Lower lobe of right lung (tissue), 2 donors: ENCODE measurements at regions not wholly inside any gene's neighbourhood (a gene's known extent, or its start where the extent isn't known, plus 50 kb on each side); places are given as distances from the start of the nearest gene placed in this dataset.
A peak's percentile ranks its signal among the peaks of the same experiment; 100 is the strongest.

Experiments used
- ATAC-seq, 2 donors: fragments of 200-7000 bp; cut with Tn5 transposase; one replicate each; pipeline ENCODE4 v1.9.1; 2020 to 2022; ENCODE audit warnings: mild to moderate bottlenecking in 2 of 2, moderate library complexity in 2 of 2
- DNase-seq: peaks from one replicate; pipeline ENCODE4 v3.0.0-alpha.2; 2020
- H3K27ac ChIP-seq: fragments of 200-600 bp; one replicate; pipeline ENCODE4 v1.8.0; 2022
- H3K27me3 ChIP-seq: fragments of 200-600 bp; one replicate; pipeline ENCODE4 v1.8.0; 2022; ENCODE audit warnings: low read depth
- H3K36me3 ChIP-seq: fragments of 200-600 bp; one replicate; pipeline ENCODE4 v1.8.0; 2022; ENCODE audit warnings: mild to moderate bottlenecking
- H3K4me1 ChIP-seq: fragments of 200-600 bp; one replicate; pipeline ENCODE4 v1.8.0; 2022
- H3K4me3 ChIP-seq: fragments of 200-600 bp; one replicate; pipeline ENCODE4 v1.8.0; 2022; ENCODE audit warnings: mild to moderate bottlenecking
- H3K9me3 ChIP-seq: fragments of 200-600 bp; one replicate; pipeline ENCODE4 v1.8.0; 2022
- CTCF ChIP-seq: fragments of 200-600 bp; IDR thresholded peaks from one replicate; pipeline ENCODE4 v1.8.0; 2022; ENCODE audit warnings: antibody characterized with exemption, mild to moderate bottlenecking
- intact Hi-C: fragments of 100-400 bp; cut with DNase I; formaldehyde crosslinking; loops from one replicate; pipeline ENCODE4 v1.11.0; 2022
- donor health status: DM: no; HTN: yes; CAD: no; lungs with severe emphysema.

GRCh38 chr18:21996351-21996826 is 173.0 kb upstream of the GATA6 start:
- DNase-seq (no peak), ATAC-seq (peak; percentile 53 to 55)
- H3K4me1 ChIP-seq: no peaks in the 10 kb centered on the region
- intact Hi-C loops: loop anchor here (10.0 kb wide), 1 partner anchor 168 kb away; the partner anchor contains the start of gene GATA6
- H3K4me3 ChIP-seq: no peak overlapping the region
- no peak for TF ChIP-seq CTCF
- H3K27me3 ChIP-seq: no peaks in the 10 kb centered on the region
- no peak overlapping the region for H3K27ac ChIP-seq
- no peaks in the 10 kb centered on the region for H3K9me3 ChIP-seq
- H3K36me3 ChIP-seq: no peaks in the 10 kb centered on the region

GRCh38 chr18:21997207-21998143 is 171.9 kb upstream of the GATA6 start:
- Histone ChIP-seq H3K27ac (no peak overlapping the region), H3K27me3 (no peaks in the 10 kb centered on the region), H3K4me3 (no peak overlapping the region), H3K9me3 (no peaks in the 10 kb centered on the region), H3K4me1 (no peaks in the 10 kb centered on the region), H3K36me3 (no peaks in the 10 kb centered on the region)
- intact Hi-C loops: loop anchor here (10.0 kb wide), 1 partner anchor 167 kb away; the partner anchor contains the start of gene GATA6
- DNase-seq (no peak), ATAC-seq (peak; percentile 86 to 90)
- peak; percentile 79 for TF ChIP-seq CTCF

- DNase-seq (no peak), ATAC-seq (peak in 1 of 2 donors; percentile 38)
- no peaks in the 10 kb centered on the region for H3K4me1 ChIP-seq
- no peak for TF ChIP-seq CTCF
- no peaks in the 10 kb centered on the region for H3K27me3 ChIP-seq
- intact Hi-C loops: loop anchor here (10.0 kb wide), 1 partner anchor 166 kb away; the partner anchor contains the start of gene GATA6
- no peak overlapping the region for H3K4me3 ChIP-seq
- no peak overlapping the region for H3K27ac ChIP-seq
- H3K9me3 ChIP-seq: no peaks in the 10 kb centered on the region
- H3K36me3 ChIP-seq: no peaks in the 10 kb centered on the region
These were observed 170.9 kb upstream of the GATA6 start for GRCh38 chr18:21998486-21998885.

GRCh38 chr18:22001912-22002487 is 167.4 kb upstream of the GATA6 start:
- Histone ChIP-seq H3K27me3 (no peaks in the 10 kb centered on the region), H3K27ac (no peak overlapping the region), H3K36me3 (no peaks in the 10 kb centered on the region), H3K4me3 (no peak overlapping the region), H3K4me1 (no peaks in the 10 kb centered on the region), H3K9me3 (no peaks in the 10 kb centered on the region)
- TF ChIP-seq CTCF: no peak
- no peak for ATAC-seq
- no peak for DNase-seq
- intact Hi-C loops: no loop called here

GRCh38 chr18:22005191-22005841 is 164.1 kb upstream of the GATA6 start:
- H3K27ac ChIP-seq: no peak overlapping the region
- no peaks in the 10 kb centered on the region for H3K27me3 ChIP-seq
- no peaks in the 10 kb centered on the region for H3K36me3 ChIP-seq
- no peaks in the 10 kb centered on the region for H3K4me1 ChIP-seq
- DNase-seq: no peak
- H3K9me3 ChIP-seq: no peaks in the 10 kb centered on the region
- ATAC-seq: no peak
- intact Hi-C loops: no loop called here
- H3K4me3 ChIP-seq: no peak overlapping the region
- TF ChIP-seq CTCF: no peak
